HG02943 (cell line): ENCODE measurements at regions not wholly inside any gene's neighbourhood (a gene's known extent, or its start where the extent isn't known, plus 50 kb on each side); places are given as distances from the start of the nearest gene placed in this dataset.

Experiments
- ATAC-seq: cut with Tn5 transposase; IDR thresholded peaks from one replicate; pipeline ENCODE4 v1.9.1; 2021; ENCODE audit warnings: mild to moderate bottlenecking, low read depth, moderate library complexity; ENCODE audit not compliant: unreplicated experiment

DNA sequence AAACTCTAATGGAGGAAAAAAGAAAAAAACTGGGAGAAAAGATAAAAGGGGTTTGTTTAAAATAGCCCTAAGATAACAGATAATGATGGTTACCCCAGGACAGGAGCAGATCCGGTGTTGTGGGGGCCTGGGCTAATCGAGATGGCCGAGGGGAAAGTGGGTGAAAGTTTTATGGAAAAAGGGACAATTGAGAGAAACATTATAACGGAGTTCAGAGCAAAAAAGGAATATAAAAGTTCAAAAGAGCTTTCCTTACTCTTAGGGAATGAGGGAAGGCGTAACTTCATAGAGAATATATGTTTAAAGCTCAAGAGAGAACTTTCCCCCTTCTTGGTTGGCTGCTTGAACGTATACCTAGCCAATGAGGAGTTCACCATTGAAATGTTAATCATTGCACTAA is 131.4 kb downstream of the BAMBI start:
- no peak for ATAC-seq

DNA sequence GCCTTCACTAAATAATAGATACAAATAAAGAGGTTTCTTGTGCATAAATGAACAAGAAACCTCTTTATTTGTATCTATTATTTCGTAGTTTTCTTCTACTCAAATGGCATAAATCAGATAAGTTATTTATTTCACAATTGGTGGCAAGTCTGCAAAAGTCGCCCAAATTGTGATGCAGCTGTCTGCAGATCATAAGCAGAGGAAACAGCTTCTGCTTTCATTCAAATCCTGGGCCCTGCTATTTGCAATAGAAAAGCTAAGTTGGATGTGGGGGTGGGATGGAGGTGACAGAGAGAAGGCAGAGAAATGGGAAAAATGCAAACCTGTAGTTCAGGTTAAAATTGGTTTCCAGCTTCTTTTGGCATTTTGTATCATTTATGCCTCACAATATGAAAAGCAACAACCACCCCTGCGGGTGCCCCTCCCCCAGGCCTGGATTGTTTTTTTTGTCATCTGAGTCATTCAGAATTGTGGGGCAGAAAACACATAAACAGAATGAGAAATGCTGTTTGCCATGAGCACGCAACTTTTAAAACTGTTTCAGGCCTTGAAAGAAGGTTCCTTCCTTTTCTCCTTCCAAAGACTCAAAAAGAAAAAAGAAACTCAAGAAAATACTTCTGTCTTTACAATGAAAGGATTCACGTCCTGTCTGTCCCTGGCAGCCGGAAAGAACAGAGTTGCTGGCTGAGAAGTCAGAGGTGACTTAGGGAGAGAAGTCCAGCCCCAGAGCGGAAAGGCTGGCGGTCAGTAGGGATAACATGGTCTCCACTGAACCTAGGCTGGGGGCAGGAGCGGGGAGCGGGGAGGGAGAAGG is 132.9 kb downstream of the BAMBI start:
- ATAC-seq = no peak

DNA sequence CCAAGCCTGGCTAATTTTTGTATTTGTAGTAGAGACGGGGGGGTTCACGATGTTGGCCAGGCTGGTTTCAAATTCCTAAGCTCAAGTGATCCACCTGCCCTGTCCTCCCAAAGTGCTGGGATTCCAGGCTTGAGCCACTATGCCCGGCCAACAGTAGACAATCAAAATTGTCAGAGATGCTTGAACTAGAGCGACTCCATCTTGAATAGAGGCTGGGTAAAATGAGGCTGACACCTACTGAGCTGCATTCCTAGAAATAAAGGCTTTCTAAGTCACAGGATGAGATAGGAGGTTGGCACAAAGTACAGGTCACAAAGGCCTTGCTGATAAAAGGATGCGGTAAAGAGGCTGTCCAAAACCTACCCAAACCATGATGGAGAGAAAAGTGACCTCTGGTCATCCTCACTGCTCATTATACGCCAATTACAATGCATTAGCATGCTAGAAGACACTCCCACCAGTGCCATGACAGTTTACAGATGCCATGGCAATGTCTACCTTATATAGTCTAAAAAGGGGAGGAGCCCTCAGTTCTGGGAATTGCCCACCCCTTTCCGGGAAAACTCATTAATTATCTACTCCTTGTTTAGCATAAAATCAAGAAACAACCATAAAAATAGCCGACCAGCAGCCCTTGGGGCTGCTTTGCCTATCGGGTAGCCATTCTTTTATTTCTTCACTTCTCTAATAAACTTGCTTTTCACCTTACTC is 134.5 kb downstream of the BAMBI start:
- ATAC-seq = no peak

DNA sequence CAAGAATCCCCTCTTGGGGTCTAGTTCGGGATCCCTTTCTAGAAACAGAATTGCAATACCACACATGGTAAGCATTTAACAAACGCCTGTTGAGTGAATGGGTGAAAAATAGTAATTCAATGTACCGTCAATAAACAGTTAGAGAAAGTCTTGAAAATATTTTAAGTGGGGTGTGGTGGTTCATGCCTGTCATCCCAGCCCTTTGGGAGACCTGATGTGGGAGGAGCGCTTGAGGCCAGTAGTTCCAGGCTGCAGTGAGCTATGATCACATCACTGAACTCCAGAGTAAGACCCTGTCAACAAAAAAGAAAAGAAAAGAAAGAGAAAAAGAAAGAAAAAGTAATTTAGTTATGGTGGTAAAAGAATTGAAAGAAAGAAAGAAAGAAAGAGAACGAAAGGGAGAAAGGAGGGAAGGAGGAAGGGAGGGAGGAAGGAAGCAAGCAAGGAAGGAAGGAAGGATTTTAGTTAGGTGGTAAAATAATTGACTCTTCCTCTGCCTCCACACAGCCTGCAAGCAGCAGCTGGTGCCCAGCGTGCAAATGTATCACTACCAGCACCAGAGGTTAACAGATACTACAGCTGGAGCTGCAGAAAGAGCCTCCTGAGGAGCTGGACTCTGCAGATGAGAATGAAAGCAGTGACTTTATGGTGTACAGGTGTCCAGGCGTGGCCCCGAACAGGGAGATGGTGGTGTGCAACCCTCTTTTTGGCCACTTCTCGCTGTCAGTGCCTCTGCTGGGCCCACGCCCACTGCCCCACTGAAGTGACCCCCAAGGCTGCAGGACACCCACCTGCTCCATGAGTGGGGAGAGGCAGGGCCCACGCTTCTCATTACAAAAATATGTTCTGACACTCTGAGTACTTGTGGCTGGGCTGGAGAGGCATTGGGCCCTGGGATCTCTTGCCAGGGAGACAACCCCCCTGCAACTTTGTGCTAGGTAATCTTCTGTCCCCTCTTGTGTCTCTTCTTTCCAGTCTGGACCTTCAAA is 135.4 kb downstream of the BAMBI start:
- no peak for ATAC-seq

DNA sequence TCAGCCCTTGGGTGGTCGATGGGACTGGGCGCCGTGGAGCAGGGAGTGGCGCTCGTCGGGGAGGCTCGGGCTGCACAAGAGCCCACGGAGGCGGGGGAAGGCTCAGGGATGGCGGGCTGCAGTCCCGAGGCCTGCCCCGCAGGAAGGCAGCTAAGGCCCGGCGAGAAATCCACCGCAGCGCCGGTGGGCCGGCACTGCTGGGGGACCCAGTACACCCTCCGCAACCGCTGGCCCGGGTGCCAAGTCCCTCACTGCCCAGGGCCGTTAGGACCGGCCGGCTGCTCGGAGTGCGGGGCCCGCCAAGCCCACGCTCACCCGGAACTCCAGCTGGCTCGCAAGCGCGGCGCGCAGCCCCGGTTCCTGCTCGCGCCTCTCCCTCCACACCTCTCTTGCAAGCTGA is 138.4 kb downstream of the BAMBI start:
- ATAC-seq = no peak

DNA sequence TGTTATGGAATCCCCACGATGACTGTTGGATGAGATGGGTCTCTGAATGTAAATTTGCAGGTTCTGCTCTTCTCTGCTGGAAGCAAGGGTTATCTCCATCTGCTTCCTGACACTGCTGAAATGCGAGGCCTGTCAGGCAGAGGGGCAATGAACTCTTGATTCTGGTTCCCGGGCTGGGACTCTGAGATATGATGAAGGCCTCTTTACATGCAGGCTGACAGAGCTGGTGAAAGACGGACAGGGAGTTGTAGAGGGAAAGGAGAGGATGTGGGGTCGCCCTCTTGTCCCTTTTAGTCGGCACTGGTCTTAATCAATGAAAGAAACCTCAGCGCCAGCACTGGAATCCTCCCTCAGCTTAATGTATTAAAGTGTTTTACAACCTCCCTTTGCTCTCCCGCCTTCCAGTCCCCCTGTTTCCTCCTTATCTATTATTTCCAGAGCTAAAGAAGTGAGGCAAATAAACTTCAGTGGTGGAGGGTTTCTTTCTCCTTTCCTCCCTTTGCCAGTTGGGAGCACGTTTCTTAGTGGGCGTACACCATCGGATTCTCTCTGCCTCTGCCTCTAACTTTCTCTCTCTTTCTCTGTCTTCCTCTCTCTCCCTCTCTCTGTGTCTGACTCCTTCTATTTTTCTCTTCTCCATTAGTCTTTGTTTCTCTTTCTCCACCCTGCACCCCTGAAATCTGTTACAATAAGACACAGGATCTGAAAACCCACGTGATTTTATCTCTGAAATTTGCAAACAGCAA is 145.6 kb downstream of the BAMBI start:
- ATAC-seq = no peak

DNA sequence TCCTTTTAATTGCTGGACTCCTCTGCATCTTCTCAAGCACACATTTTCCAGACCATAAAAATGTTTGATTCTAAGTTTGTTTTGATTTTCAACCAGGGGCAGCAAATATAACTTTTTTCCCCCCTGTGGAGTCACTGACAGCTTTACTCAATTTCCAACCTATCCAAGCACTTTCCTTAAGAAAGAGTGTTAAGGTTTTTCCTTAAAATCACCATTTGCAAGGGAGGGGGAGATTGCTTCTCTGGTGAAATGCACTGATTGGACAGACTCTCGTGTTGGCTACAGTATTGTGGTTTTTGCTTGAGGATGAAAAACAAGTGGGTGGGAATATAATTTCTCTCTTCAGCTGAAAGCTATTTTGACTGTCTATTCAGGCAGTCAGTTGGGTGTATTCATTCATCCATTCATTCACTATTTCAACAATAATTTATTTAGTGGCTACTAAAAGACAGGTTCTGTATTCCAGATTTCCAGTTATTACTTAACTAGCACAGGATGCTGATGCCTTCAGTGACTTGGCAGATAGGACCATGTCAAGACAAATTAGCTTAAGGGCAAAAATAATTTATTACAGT is 146.3 kb downstream of the BAMBI start:
- no peak for ATAC-seq

DNA sequence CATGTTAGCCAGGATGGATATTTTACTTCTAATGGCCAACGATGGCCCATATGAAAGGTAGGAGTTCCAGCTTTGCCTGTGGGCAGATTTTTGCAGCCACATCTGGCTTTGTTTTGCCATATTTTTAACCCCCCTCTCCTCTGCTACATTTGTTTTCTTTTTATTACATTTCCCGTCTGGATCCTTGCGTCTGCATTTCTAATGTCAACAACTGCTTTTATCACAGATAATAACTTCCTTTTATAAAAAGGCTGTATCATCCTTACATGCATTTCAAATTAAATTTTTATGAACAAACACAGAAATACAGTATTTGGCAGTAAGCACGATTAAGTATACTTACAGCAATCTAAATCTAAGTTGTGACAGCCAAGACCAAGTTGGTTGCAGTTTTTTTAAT is 156.0 kb downstream of the BAMBI start:
- ATAC-seq = no peak

DNA sequence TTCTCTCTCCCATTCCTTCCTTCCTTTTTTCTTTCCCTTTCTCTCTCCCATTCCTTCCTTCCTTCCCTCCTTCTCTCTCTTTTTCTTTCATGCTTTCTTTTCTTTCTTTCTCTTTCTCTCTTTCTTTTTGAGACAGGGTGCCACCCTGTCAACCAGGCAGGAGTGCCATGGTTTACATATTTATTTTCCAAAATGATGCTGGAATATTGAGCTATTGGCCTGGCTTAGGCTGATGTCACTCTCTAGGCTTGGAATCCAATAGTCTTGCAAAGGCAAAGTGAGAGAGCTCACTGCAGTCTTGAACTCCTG is 159.1 kb downstream of the BAMBI start:
- no peak for ATAC-seq

DNA sequence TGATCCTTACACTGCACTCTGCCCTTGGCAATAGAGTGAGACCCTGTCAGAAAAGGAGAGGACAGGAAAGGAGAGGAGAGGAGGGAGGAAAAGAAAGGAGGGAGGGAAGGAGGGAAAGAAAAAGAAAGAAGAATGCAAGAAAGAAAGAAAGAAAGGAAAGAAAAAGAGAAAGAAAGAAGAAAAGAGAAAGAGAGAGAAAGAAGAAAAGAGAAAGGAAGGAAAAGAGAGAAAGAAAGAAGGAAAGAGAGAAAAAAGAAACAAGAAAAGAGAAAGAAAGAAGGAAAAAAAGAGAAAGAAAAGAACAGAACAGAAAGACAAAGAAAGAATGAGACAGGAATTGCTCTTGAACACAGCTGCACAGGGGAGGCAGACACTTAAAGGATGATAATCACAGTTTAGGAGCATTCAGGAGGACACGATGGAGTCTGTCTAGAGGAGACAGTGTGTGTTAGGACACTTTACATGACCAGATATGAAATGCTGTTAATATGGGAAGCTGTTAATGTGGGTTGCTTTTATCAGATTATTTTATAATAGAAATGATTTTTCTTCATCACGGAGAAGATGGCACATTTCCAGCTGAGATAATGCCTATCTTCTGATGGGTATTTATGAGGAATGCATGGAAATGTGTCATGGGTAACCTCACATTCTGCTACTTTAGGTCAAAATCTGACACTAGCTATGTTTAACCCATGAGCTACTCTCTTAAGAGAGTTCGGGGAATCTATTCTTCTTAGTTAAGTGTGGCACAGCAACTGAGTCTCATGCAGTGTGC is 160.5 kb downstream of the BAMBI start:
- ATAC-seq = no peak

DNA sequence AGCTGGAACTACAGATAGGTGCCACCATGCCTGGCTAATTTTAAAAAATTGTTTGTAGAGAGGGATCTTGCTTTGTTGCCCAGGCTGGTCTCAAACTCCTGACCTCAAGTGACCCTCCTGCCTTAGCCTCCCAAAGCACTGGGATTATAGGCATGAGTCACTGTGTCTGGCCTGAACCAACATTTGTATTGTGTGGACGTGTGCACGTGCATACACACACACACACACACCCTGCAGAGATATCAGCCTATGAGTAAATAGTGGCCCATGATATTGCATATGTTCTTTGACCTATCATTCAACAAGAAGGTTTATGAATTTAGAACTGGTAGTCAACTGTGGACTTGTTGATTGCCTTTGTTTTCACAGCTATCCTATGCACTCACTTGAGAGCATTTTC is 161.6 kb downstream of the BAMBI start:
- no peak for ATAC-seq

DNA sequence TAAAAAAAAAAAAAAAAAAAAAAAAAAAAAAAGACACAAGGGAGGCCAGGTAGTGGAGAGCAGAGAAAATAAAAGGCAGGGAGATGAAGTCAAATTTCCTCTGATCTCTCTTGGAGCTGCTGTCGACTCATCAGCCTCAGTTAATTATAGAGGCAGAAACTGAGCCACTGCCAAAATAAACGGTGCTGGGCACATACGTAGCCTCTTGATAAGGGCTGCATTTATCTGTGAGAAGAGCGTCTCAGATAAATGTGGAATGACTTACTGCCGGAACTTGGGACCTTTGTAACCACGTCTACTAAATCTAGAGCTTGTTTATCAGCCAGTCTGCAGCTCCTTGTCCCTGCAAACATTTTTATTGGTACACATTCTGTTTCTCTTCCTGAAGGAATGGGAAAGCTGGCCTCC is 162.3 kb downstream of the BAMBI start:
- no peak for ATAC-seq

DNA sequence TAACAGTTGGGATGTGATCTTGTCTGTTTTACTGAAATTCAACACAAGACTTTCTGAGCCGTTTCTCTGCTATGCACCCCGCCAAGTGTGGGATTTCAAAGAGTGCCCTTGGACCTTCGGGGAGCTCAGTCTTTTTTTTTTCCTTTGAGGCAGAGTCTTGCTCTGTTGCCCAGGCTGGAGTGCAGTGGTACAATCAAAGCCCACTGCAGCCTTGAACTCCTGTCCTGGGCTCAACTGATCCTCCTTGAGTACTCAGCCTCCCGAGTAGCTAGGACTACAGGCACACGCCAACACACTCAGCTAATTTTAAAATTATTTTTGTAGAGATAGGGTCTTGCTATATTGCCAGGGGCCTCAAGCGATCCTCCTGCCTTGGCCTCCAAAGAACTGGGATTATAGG is 162.9 kb downstream of the BAMBI start:
- no peak for ATAC-seq

DNA sequence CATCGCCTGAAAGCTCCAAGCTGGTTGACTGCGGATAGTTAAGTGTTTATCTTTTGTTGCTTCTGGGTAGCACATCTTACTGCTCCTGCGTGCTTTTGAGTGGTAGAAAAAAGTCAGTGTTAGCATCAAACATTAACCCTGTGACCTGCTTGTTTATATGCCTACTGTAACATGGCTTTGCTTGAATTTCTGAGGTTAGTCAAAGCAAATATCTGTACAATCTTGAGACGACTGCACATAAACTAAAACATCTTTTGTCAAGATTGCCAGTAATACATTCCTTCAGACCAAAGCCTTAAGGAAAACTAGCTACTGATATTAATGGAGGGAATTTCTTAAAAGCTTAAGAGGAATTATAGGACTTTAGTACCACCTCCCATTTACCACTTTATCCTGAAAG is 163.7 kb downstream of the BAMBI start:
- ATAC-seq = no peak

DNA sequence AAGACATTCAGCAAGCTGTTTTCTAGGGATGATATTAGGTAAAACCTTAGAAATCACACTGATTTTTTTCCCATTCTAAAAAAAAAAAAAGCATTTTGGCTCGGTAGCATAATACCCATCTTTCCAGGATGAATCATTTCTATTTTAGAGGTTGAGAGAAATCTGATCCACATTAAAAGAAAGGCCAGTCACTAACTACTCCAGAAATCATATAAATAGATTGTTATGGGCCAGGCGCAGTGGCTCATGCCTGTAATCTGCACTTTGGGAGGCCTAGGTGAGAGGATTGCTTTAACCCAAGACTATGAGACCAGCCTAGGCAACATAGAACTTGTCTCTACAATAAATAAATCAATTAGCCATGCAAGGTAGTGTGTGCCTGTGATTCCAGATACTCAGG is 164.3 kb downstream of the BAMBI start:
- ATAC-seq = no peak

DNA sequence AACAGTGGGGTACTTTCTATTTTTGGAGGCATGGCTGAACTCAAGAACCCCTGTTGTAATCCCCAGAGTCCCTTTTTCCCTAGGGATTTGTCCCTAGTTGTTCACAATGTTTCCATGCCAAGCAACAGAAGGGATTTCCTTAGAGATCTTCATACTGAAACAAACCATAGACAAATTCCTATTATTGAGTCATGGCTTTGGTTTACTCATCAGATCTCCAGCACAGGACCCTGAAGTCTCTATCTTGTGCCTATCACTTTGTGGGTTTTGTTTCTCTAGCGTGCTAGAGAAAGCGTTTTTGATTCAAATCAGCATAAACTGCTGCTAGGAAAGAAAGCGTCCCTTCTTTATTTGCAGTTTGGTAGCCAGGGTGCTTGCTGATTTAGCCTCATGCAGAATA is 165.0 kb downstream of the BAMBI start:
- no peak for ATAC-seq

DNA sequence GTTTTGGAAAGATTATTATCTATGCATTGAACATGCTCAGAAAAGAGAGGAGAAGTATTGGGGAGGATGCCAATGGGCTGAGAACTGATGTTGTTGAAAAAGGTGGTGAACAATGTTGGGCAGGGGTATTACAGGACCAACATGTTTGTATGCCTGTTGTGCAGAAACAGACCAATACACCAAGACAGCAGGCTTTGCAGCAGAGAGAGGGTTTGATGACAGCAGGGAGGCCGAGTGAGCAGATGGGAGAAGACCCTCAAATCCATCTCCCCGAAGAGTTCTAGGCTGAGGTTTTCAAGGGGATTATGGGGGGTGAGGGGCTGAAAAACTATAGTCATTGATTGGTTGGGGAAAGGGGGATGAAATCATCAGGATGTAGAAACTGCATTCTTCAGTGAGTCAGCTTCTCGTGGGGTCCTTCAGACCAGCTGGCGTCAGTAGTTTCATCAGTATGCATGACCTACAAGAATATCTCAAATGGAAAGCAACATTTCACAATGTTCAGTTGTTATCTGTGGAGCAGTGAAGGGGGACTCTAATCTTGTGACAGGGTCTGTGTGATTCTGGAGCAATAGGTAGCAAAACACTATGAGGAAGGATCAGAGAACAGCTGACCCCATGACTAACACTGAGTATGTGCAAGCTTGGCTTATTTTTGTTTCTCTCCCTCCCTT is 167.8 kb downstream of the BAMBI start:
- no peak for ATAC-seq

DNA sequence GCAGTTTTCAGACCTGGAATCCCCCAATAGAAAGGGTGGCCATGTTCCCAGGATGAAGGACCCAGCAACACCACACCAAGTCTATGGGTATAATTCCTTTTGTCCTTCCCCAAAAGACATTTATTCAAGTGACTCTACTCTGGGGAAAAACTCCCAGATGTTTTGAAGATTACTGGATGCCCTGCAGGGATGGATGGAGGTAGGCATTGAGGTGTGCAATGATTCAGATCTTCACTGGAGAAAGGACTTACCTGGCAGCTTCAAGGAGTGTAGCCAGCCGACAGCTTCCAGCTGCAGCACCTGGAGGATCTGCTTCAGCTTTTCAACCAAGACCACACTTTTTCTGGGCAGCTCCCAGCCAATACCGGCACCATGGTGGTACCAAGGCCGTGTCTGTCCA is 172.0 kb downstream of the BAMBI start:
- ATAC-seq = no peak

DNA sequence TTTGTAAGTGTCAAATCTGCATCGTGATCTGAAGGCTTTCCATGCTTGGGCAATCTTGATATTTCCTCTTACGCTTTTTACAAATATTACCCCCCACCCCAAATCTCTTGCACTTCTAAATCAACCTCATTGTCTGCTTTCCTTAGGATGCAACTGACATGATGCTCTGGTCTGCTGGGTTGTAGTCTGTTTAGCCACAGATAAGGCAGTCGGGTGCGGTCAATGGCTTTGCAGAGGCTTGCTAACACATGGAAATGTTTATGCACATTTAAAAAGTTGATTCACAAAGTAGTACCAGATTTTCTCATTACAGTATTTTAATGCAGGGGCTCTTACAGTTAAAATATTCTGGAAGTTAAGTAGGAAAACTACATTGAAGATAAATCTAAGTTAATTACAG is 172.5 kb downstream of the BAMBI start:
- ATAC-seq = no peak
